Liver (tissue), 8 donors: ENCODE measurements at regions not wholly inside any gene's neighbourhood (a gene's known extent, or its start where the extent isn't known, plus 50 kb on each side); places are given as distances from the start of the nearest gene placed in this dataset.

Source experiments
- DNase-seq: peaks from one replicate; pipeline ENCODE4 v3.0.0-alpha.2; 2017; ENCODE audit warnings: low spot score
- H3K27ac ChIP-seq, 2 donors: one replicate each; pipeline ENCODE4 v1.7.0; 2013; ENCODE audit warnings: inconsistent platforms in 2 of 2, low read length in 2 of 2, control low read depth in 1 of 2, low read depth in 1 of 2, mild to moderate bottlenecking in 1 of 2
- H3K27me3 ChIP-seq, 4 donors: one replicate each; pipeline versions ENCODE4 v1.6.1 to v1.7.0; 2013; ENCODE audit warnings: low read length in 3 of 4, inconsistent platforms in 1 of 4, mild to moderate bottlenecking in 1 of 4, moderate library complexity in 1 of 4; ENCODE audit not compliant: control insufficient read depth in 4 of 4, insufficient read depth in 4 of 4
- H3K36me3 ChIP-seq, 4 donors: one replicate each; pipeline versions ENCODE4 v1.6.1 to v1.7.0; 2013; ENCODE audit warnings: low read length in 3 of 4, mild to moderate bottlenecking in 3 of 4, low read depth in 1 of 4, moderate library complexity in 1 of 4; ENCODE audit not compliant: control insufficient read depth in 4 of 4, insufficient read depth in 3 of 4
- H3K4me1 ChIP-seq, 4 donors: one replicate each; pipeline versions ENCODE4 v1.6.1 to v1.7.0; 2013; ENCODE audit warnings: low read length in 3 of 4, mild to moderate bottlenecking in 3 of 4, moderate library complexity in 1 of 4; ENCODE audit not compliant: control insufficient read depth in 4 of 4, insufficient read depth in 4 of 4
- H3K4me3 ChIP-seq, 3 donors: one replicate each; pipeline versions ENCODE4 v1.6.1 to v1.7.0; 2013; ENCODE audit warnings: low read length in 3 of 3, control low read depth in 1 of 3, low read depth in 1 of 3, mild to moderate bottlenecking in 1 of 3
- H3K9ac ChIP-seq, 2 donors: one replicate each; pipeline ENCODE4 v1.7.0; 2013; ENCODE audit warnings: low read length in 2 of 2, mild to moderate bottlenecking in 2 of 2, moderate library complexity in 2 of 2, control low read depth in 1 of 2, low read depth in 1 of 2
- H3K9me3 ChIP-seq, 4 donors: one replicate each; pipeline versions ENCODE4 v1.6.1 to v1.7.0; 2013; ENCODE audit warnings: low read length in 3 of 4; ENCODE audit not compliant: control insufficient read depth in 4 of 4
- FOXA1 ChIP-seq: IDR thresholded peaks from 2 replicates; pipeline ENCODE4 v1.6.1; 2016; ENCODE audit warnings: antibody characterized with exemption
- FOXA2 ChIP-seq: IDR thresholded peaks from 2 replicates; pipeline ENCODE4 v1.6.1; 2016; ENCODE audit warnings: antibody characterized with exemption
- GABPA ChIP-seq, 2 donors: IDR thresholded peaks in 1 of 2; conservative IDR thresholded peaks in 1 of 2; 2 replicates each; pipeline ENCODE4 v1.6.1; 2016; ENCODE audit warnings: antibody characterized with exemption in 2 of 2, mild to moderate bottlenecking in 1 of 2, moderate library complexity in 1 of 2
- HNF4A ChIP-seq, 2 donors: conservative IDR thresholded peaks; 2 replicates each; pipeline ENCODE4 v1.6.1; 2016; ENCODE audit warnings: antibody characterized with exemption in 2 of 2, mild to moderate bottlenecking in 2 of 2
- HNF4G ChIP-seq: IDR thresholded peaks from 2 replicates; pipeline ENCODE4 v1.6.1; 2016; ENCODE audit warnings: antibody characterized with exemption
- JUND ChIP-seq, 2 donors: IDR thresholded peaks; 2 replicates each; pipeline ENCODE4 v1.6.1; 2016; ENCODE audit warnings: antibody characterized with exemption in 2 of 2
- NR2F2 ChIP-seq: IDR thresholded peaks from 2 replicates; pipeline ENCODE4 v1.6.1; 2016; ENCODE audit warnings: antibody characterized with exemption
- RAD21 ChIP-seq, 2 donors: IDR thresholded peaks; 2 replicates each; pipeline ENCODE4 v1.6.1; 2016; ENCODE audit warnings: antibody characterized with exemption in 2 of 2, mild to moderate bottlenecking in 2 of 2
- TAF1 ChIP-seq: conservative IDR thresholded peaks from 2 replicates; pipeline ENCODE4 v1.6.1; 2016; ENCODE audit warnings: antibody characterized with exemption, mild to moderate bottlenecking
- YY1 ChIP-seq: IDR thresholded peaks from 2 replicates; pipeline ENCODE4 v1.6.1; 2016; ENCODE audit warnings: antibody characterized with exemption, mild to moderate bottlenecking
- WGBS: extraction: QIAGEN DNeasy Blood & Tissue Kit; methylation state at CpG from one replicate; pipeline ENCODE4 v1.1.7; 2013; 5-methylcytosine and 5-hydroxymethylcytosine counted together
- TF ChIP-seq, protein P1 (sequence below): fragments of 150-350 bp; IDR thresholded peaks from 2 replicates; pipeline ENCODE4 v1.5.1; 2017; ENCODE audit warnings: improper control_type of control experiment, low read depth, low read length; ENCODE audit not compliant: missing input control
- TF ChIP-seq, protein P2 (sequence below): IDR thresholded peaks from 2 replicates; pipeline ENCODE4 v1.6.1; 2016; ENCODE audit warnings: antibody characterized with exemption, mild to moderate bottlenecking
- TF ChIP-seq, protein P3 (sequence below): IDR thresholded peaks from 2 replicates; pipeline ENCODE4 v1.6.1; 2016; ENCODE audit warnings: antibody characterized with exemption
- TF ChIP-seq, protein P4 (sequence below): IDR thresholded peaks from 2 replicates; pipeline ENCODE4 v1.6.1; 2016; ENCODE audit warnings: antibody characterized with exemption
- TF ChIP-seq, protein P5 (sequence below): IDR thresholded peaks from 2 replicates; pipeline ENCODE4 v1.6.1; 2016; ENCODE audit warnings: antibody characterized with exemption
- donor health status: healthy.
- donor health status: healthy.
- donor health status: healthy.
- donor health status: healthy.
- donor health status: healthy.

DNA sequence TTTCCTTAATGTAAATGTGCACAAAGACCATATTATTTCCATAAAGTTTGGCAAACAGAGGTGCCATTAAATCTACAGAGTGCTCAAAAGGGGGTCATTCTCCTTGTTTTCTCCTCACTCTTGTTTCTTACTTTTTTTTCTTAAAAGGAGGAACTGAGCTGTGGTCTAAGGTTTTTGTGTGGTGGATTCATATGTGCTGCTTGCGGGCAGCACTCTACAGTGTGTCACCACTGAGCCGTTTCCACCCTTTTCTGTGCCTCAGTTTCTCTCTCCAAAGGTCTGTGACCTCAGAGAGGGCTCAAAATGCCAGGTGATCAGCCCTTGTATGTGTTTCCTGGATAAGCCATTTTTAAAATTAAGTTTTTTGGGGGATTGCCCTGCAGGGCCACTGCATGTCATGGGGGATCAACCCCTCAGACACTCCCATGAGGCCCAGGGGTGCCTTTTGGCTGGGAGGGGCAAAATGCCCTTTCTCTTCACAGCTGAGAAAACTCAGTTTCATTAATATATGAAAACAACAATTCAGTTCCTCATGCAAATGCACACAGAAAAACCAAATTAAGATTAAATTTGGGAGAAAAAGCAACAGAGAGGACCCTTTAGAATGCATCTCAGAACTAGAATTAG lies 56.9 kb upstream of the VOPP1 start:
- WGBS, result 34% methylated on average over 2 of the region's 2 CpGs
- no peak for DNase-seq

More for the DNA sequence above, 56.9 kb upstream of the VOPP1 start:
- Histone ChIP-seq H3K27ac (no peak overlapping the region), H3K36me3 (no peaks in the 10 kb centered on the region), H3K4me3 (no peak overlapping the region), H3K4me1 (no peaks in the 10 kb centered on the region), H3K9me3 (no peaks in the 10 kb centered on the region), H3K27me3 (peaks cover 0 to 2% (median 0%) of the 10 kb centered on the region in 4 donors), H3K9ac (no peak overlapping the region)
- no peak for TF ChIP-seq FOXA2
- no peak for TF ChIP-seq YY1
- no peak for TF ChIP-seq RAD21 (IDR thresholded peaks at IDR 0.05)
- TF ChIP-seq, protein P1, sequence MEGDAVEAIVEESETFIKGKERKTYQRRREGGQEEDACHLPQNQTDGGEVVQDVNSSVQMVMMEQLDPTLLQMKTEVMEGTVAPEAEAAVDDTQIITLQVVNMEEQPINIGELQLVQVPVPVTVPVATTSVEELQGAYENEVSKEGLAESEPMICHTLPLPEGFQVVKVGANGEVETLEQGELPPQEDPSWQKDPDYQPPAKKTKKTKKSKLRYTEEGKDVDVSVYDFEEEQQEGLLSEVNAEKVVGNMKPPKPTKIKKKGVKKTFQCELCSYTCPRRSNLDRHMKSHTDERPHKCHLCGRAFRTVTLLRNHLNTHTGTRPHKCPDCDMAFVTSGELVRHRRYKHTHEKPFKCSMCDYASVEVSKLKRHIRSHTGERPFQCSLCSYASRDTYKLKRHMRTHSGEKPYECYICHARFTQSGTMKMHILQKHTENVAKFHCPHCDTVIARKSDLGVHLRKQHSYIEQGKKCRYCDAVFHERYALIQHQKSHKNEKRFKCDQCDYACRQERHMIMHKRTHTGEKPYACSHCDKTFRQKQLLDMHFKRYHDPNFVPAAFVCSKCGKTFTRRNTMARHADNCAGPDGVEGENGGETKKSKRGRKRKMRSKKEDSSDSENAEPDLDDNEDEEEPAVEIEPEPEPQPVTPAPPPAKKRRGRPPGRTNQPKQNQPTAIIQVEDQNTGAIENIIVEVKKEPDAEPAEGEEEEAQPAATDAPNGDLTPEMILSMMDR, result no peak
- no peak for TF ChIP-seq FOXA1
- no peak for TF ChIP-seq TAF1
- TF ChIP-seq, protein P2, sequence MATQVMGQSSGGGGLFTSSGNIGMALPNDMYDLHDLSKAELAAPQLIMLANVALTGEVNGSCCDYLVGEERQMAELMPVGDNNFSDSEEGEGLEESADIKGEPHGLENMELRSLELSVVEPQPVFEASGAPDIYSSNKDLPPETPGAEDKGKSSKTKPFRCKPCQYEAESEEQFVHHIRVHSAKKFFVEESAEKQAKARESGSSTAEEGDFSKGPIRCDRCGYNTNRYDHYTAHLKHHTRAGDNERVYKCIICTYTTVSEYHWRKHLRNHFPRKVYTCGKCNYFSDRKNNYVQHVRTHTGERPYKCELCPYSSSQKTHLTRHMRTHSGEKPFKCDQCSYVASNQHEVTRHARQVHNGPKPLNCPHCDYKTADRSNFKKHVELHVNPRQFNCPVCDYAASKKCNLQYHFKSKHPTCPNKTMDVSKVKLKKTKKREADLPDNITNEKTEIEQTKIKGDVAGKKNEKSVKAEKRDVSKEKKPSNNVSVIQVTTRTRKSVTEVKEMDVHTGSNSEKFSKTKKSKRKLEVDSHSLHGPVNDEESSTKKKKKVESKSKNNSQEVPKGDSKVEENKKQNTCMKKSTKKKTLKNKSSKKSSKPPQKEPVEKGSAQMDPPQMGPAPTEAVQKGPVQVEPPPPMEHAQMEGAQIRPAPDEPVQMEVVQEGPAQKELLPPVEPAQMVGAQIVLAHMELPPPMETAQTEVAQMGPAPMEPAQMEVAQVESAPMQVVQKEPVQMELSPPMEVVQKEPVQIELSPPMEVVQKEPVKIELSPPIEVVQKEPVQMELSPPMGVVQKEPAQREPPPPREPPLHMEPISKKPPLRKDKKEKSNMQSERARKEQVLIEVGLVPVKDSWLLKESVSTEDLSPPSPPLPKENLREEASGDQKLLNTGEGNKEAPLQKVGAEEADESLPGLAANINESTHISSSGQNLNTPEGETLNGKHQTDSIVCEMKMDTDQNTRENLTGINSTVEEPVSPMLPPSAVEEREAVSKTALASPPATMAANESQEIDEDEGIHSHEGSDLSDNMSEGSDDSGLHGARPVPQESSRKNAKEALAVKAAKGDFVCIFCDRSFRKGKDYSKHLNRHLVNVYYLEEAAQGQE, result no peak
- TF ChIP-seq, protein P3, sequence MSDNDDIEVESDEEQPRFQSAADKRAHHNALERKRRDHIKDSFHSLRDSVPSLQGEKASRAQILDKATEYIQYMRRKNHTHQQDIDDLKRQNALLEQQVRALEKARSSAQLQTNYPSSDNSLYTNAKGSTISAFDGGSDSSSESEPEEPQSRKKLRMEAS, result no peak
- TF ChIP-seq, protein P4, sequence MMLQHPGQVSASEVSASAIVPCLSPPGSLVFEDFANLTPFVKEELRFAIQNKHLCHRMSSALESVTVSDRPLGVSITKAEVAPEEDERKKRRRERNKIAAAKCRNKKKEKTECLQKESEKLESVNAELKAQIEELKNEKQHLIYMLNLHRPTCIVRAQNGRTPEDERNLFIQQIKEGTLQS, result no peak
- TF ChIP-seq, protein P5, sequence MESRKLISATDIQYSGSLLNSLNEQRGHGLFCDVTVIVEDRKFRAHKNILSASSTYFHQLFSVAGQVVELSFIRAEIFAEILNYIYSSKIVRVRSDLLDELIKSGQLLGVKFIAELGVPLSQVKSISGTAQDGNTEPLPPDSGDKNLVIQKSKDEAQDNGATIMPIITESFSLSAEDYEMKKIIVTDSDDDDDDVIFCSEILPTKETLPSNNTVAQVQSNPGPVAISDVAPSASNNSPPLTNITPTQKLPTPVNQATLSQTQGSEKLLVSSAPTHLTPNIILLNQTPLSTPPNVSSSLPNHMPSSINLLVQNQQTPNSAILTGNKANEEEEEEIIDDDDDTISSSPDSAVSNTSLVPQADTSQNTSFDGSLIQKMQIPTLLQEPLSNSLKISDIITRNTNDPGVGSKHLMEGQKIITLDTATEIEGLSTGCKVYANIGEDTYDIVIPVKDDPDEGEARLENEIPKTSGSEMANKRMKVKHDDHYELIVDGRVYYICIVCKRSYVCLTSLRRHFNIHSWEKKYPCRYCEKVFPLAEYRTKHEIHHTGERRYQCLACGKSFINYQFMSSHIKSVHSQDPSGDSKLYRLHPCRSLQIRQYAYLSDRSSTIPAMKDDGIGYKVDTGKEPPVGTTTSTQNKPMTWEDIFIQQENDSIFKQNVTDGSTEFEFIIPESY, result no peak
- TF ChIP-seq GABPA (IDR thresholded peaks at IDR 0.05 in 1 of 2, conservative IDR thresholded peaks at IDR 0.05 in 1 of 2), result no peak
- TF ChIP-seq NR2F2, result no peak
- TF ChIP-seq HNF4A (conservative IDR thresholded peaks at IDR 0.05), result no peak
- TF ChIP-seq HNF4G, result no peak
- no peak for TF ChIP-seq JUND (IDR thresholded peaks at IDR 0.05)
